IMR-90 (cell line): ENCODE measurements at regions not wholly inside any gene's neighbourhood (a gene's known extent, or its start where the extent isn't known, plus 50 kb on each side); places are given as distances from the start of the nearest gene placed in this dataset.

Source experiments
- ATAC-seq: fragments of 200-7000 bp; cut with Tn5 transposase; 2 replicates; pipeline ENCODE4 v1.9.1; 2020; ENCODE audit warnings: low read depth, mild to moderate bottlenecking, moderate library complexity
- BruUV-seq: library from RNA; stranded (reverse); fragments of 400-500 nt; replicated peaks from 2 replicates; lab custom pipeline; 2021; lab: Mats Ljungman, UMichigan
- CTCF ChIA-PET: fragments of 300-600 bp; formaldehyde crosslinking; extraction: SDS; loops from one replicate; lab custom pipeline; 2021; ENCODE audit warnings: antibody characterized with exemption; lab: Yijun Ruan, JAX
- POLR2A ChIA-PET: fragments of 300-600 bp; sonication (Branson Sonifier 250); formaldehyde crosslinking; loops from one replicate; lab custom pipeline; 2022; ENCODE audit warnings: antibody characterized with exemption; ENCODE audit not compliant: unreplicated experiment; lab: Charles Lee
- DNase-seq: peaks from one replicate; pipeline ENCODE4 v3.0.0; 2013
- H2AFZ ChIP-seq: replicated peaks from 2 replicates; pipeline ENCODE3; 2013; ENCODE audit warnings: low read length, mild to moderate bottlenecking; ENCODE audit not compliant: poor library complexity
- H2AK5ac ChIP-seq: 2 replicates; pipeline ENCODE4 v1.6.1; 2013; ENCODE audit warnings: low read depth, low read length, inconsistent platforms
- H2AK9ac ChIP-seq: replicated peaks from 2 replicates; pipeline ENCODE3; 2013; ENCODE audit warnings: mild to moderate bottlenecking, low read depth, low read length, moderate library complexity; ENCODE audit not compliant: poor library complexity
- H2BK120ac ChIP-seq: 2 replicates; pipeline ENCODE4 v1.6.1; 2013; ENCODE audit warnings: low read depth, low read length, inconsistent platforms
- H2BK15ac ChIP-seq: 3 replicates; pipeline ENCODE4 v1.6.1; 2013; ENCODE audit warnings: low read depth, low read length, inconsistent platforms
- H2BK20ac ChIP-seq: 2 replicates; pipeline ENCODE4 v1.6.1; 2013; ENCODE audit warnings: low read depth, mild to moderate bottlenecking, inconsistent platforms, low read length, moderate library complexity
- H2BK5ac ChIP-seq: 2 replicates; pipeline ENCODE4 v1.6.1; 2013; ENCODE audit warnings: mild to moderate bottlenecking, low read depth, low read length, inconsistent platforms; ENCODE audit not compliant: poor library complexity, severe bottlenecking
- H3K14ac ChIP-seq: replicated peaks from 2 replicates; pipeline ENCODE4 v1.6.1; 2013; ENCODE audit warnings: low read depth, low read length, inconsistent platforms
- H3K18ac ChIP-seq: 2 replicates; pipeline ENCODE4 v1.6.1; 2013; ENCODE audit warnings: low read depth, low read length, control low read depth
- H3K23ac ChIP-seq: 2 replicates; pipeline ENCODE4 v1.6.1; 2013; ENCODE audit warnings: low read depth, low read length, inconsistent platforms
- H3K27ac ChIP-seq: 2 replicates; pipeline ENCODE4 v1.5.1; 2013; ENCODE audit warnings: mild to moderate bottlenecking, control low read depth, low read length; ENCODE audit not compliant: insufficient read depth
- H3K27me3 ChIP-seq: 2 replicates; pipeline ENCODE4 v1.6.1; 2013; ENCODE audit warnings: low read length; ENCODE audit not compliant: control insufficient read depth, insufficient read depth
- H3K36me3 ChIP-seq: 2 replicates; pipeline ENCODE4 v1.6.1; 2013; ENCODE audit warnings: low read length, mixed read lengths; ENCODE audit not compliant: control insufficient read depth, insufficient read depth
- H3K4ac ChIP-seq: 2 replicates; pipeline ENCODE4 v1.6.1; 2013; ENCODE audit warnings: low read depth, low read length, inconsistent platforms
- H3K4me1 ChIP-seq: 2 replicates; pipeline ENCODE4 v1.6.1; 2013; ENCODE audit warnings: low read length, mixed read lengths; ENCODE audit not compliant: control insufficient read depth, insufficient read depth
- H3K4me2 ChIP-seq: 2 replicates; pipeline ENCODE4 v1.6.1; 2013; ENCODE audit warnings: low read depth, mild to moderate bottlenecking, control low read depth, low read length, moderate library complexity
- H3K4me3 ChIP-seq: 2 replicates; pipeline ENCODE4 v1.5.1; 2013; ENCODE audit warnings: low read depth, mild to moderate bottlenecking, control low read depth, low read length, moderate library complexity; ENCODE audit not compliant: insufficient read depth
- H3K56ac ChIP-seq: 2 replicates; pipeline ENCODE4 v1.6.1; 2013; ENCODE audit warnings: low read length, inconsistent platforms; ENCODE audit not compliant: insufficient read depth; ENCODE audit errors: extremely low read depth
- H3K79me1 ChIP-seq, 2 experiments: 2 replicates each; pipeline ENCODE4 v1.6.1; 2013; ENCODE audit warnings: low read length in 2 of 2, inconsistent platforms in 1 of 2, low read depth in 1 of 2
- H3K9ac ChIP-seq: 2 replicates; pipeline ENCODE4 v1.6.1; 2013; ENCODE audit warnings: low read depth, low read length, control low read depth
- H3K9me1 ChIP-seq: 2 replicates; pipeline ENCODE4 v1.6.1; 2013; ENCODE audit warnings: low read length, inconsistent platforms; ENCODE audit not compliant: insufficient read depth
- H3K9me3 ChIP-seq: 2 replicates; pipeline ENCODE4 v1.6.1; 2013; ENCODE audit warnings: low read length; ENCODE audit not compliant: control insufficient read depth, insufficient read depth
- H4K20me1 ChIP-seq: 2 replicates; pipeline ENCODE4 v1.6.1; 2013; ENCODE audit warnings: low read length, inconsistent platforms; ENCODE audit not compliant: insufficient read depth
- H4K5ac ChIP-seq: 2 replicates; pipeline ENCODE4 v1.6.1; 2013; ENCODE audit warnings: mild to moderate bottlenecking, low read depth, low read length, control low read depth
- H4K8ac ChIP-seq, 2 experiments: 2 replicates each; pipeline ENCODE4 v1.6.1; 2013; ENCODE audit warnings: low read depth in 2 of 2, low read length in 2 of 2, control low read depth in 1 of 2, inconsistent platforms in 1 of 2
- H4K91ac ChIP-seq: 2 replicates; pipeline ENCODE4 v1.6.1; 2013; ENCODE audit warnings: low read depth, low read length, inconsistent platforms; ENCODE audit not compliant: insufficient read depth
- CEBPB ChIP-seq: IDR thresholded peaks from 2 replicates; pipeline ENCODE4 v1.6.1; 2012; ENCODE audit warnings: low read depth, low read length, improper control_type of control experiment
- MAFK ChIP-seq: IDR thresholded peaks from 2 replicates; pipeline ENCODE4 v1.6.1; 2012; ENCODE audit warnings: low read depth, low read length, improper control_type of control experiment
- MAZ ChIP-seq: IDR thresholded peaks from 2 replicates; pipeline ENCODE4 v1.6.1; 2012; ENCODE audit warnings: low read depth, mild to moderate bottlenecking, low read length, improper control_type of control experiment, moderate library complexity, borderline replicate concordance
- NFE2L2 ChIP-seq: fragments of 150-350 bp; IDR thresholded peaks from 2 replicates; pipeline ENCODE4 v1.6.1; 2016; ENCODE audit warnings: low read depth, mild to moderate bottlenecking, low read length
- POLR2A ChIP-seq: IDR thresholded peaks from 2 replicates; pipeline ENCODE4 v1.6.1; 2012; ENCODE audit warnings: mild to moderate bottlenecking, low read depth, low read length
- RAD21 ChIP-seq: IDR thresholded peaks from 2 replicates; pipeline ENCODE4 v1.6.1; 2012; ENCODE audit warnings: low read length, improper control_type of control experiment
- RCOR1 ChIP-seq: IDR thresholded peaks from 2 replicates; pipeline ENCODE4 v1.6.1; 2012; ENCODE audit warnings: mild to moderate bottlenecking, low read length, improper control_type of control experiment; ENCODE audit not compliant: insufficient replicate concordance
- RFX5 ChIP-seq: IDR thresholded peaks from 2 replicates; pipeline ENCODE4 v1.8.0; 2012; ENCODE audit warnings: low read depth, mild to moderate bottlenecking, low read length, moderate library complexity
- SMC3 ChIP-seq: fragments of 150-350 bp; IDR thresholded peaks from 2 replicates; pipeline ENCODE4 v1.6.1; 2016; ENCODE audit warnings: low read depth, mild to moderate bottlenecking, antibody characterized with exemption, low read length, moderate library complexity
- WGBS, 2 experiments: methylation state at CpG; one replicate each; pipeline versions ENCODE4 v1.1.5 to v1.1.7; 2013; ENCODE audit warnings: missing lambda C conversion rate in 2 of 2; ENCODE audit not compliant: insufficient read length in 1 of 2; ENCODE audit errors: extremely low coverage in 2 of 2; 5-methylcytosine and 5-hydroxymethylcytosine counted together
- dilution Hi-C: fragments of 300-500 bp; cut with HindIII; formaldehyde crosslinking; loops from one replicate; pipeline ENCODE4 v1.14.3; 2018; ENCODE audit warnings: low sequenced_read_pairs; ENCODE audit not compliant: unreplicated experiment
- in situ Hi-C: fragments of 300-500 bp; cut with MboI; formaldehyde crosslinking; loops from 3 replicates; pipeline ENCODE4 v1.14.3; 2019; ENCODE audit warnings: low sequenced_read_pairs, inconsistent platforms, mixed read lengths
- intact Hi-C: fragments of 100-400 bp; cut with micrococcal nuclease; formaldehyde crosslinking; loops from 2 replicates; pipeline ENCODE4 v1.10.0; 2022

GRCh38 chr16:79757163-79757562 lies 156.6 kb upstream of the MAF start:
- dilution Hi-C loops (no loop called here), in situ Hi-C loops (no loop called here)

More at GRCh38 chr16:79757163-79757562, 156.6 kb upstream of the MAF start:
- Histone ChIP-seq H2AFZ (no peak overlapping the region), H3K56ac (no peak overlapping the region), H2BK5ac (no peak overlapping the region), H3K9me1 (no peaks in the 10 kb centered on the region), H2BK15ac (no peak overlapping the region), H3K9me3 (peaks cover 4% of the 10 kb centered on the region; the same call in 1 of the 2 replicates), H3K4ac (no peak overlapping the region), H3K4me2 (no peak overlapping the region), H4K8ac (no peak overlapping the region), H3K18ac (no peak overlapping the region), H4K20me1 (no peaks in the 10 kb centered on the region), H3K23ac (no peak overlapping the region), H2BK120ac (no peak overlapping the region), H3K36me3 (no peaks in the 10 kb centered on the region), H3K79me1 (no peaks in the 10 kb centered on the region), H3K9ac (no peak overlapping the region), H3K14ac (no peak overlapping the region), H3K27ac (no peak overlapping the region), H4K91ac (no peak overlapping the region), H3K4me1 (no peaks in the 10 kb centered on the region), H2BK20ac (no peak overlapping the region), H3K27me3 (no peaks in the 10 kb centered on the region), H2AK5ac (no peak overlapping the region), H3K4me3 (no peak overlapping the region), H4K5ac (no peak overlapping the region), H2AK9ac (no peak overlapping the region)
- DNase-seq, result no peak
- WGBS, 2 experiments, result 80% methylated on average over 1 of the region's 5 CpGs; no CpG with 5 or more reads in 1 of the 2 experiments
- POLR2A ChIA-PET, result no interaction called here
- CTCF ChIA-PET, result no interaction called here
- intact Hi-C loops, result no loop called here
- ATAC-seq, result no peak
- TF ChIP-seq SMC3, result no peak
- no peak for TF ChIP-seq MAZ
- TF ChIP-seq RAD21, result no peak
- no peak for TF ChIP-seq CEBPB
- TF ChIP-seq POLR2A, result no peak
- TF ChIP-seq NFE2L2, result no peak
- no peak for TF ChIP-seq MAFK
- no peak for TF ChIP-seq RCOR1
- TF ChIP-seq RFX5, result no peak
- no TSS peak for BruUV-seq
